Panc1 (cell line): ENCODE measurements at regions not wholly inside any gene's neighbourhood (a gene's known extent, or its start where the extent isn't known, plus 50 kb on each side); places are given as distances from the start of the nearest gene placed in this dataset.

Source experiments
- ATAC-seq: fragments of 200-7000 bp; cut with Tn5 transposase; 2 replicates; pipeline ENCODE4 v1.9.1; 2020; ENCODE audit warnings: mild to moderate bottlenecking, moderate library complexity
- BruUV-seq: library from RNA; stranded (reverse); fragments of 400-500 nt; replicated peaks from 2 replicates; lab custom pipeline; 2021; lab: Mats Ljungman, UMichigan
- CTCF ChIA-PET: fragments of 300-600 bp; sonication (Branson Sonifier 250); formaldehyde crosslinking; loops from one replicate; lab custom pipeline; 2022; ENCODE audit warnings: antibody characterized with exemption; lab: Charles Lee
- POLR2A ChIA-PET: fragments of 300-600 bp; sonication (Branson Sonifier 250); formaldehyde crosslinking; loops from one replicate; lab custom pipeline; 2022; ENCODE audit warnings: antibody characterized with exemption; lab: Charles Lee
- DNase-seq: peaks from one replicate; pipeline ENCODE4 v3.0.0-alpha.2; 2010; ENCODE audit warnings: low read depth, low spot score
- H3K27ac ChIP-seq: 2 replicates; pipeline ENCODE4 v1.5.1; 2011; ENCODE audit warnings: mild to moderate bottlenecking, low read length, inconsistent platforms
- H3K27me3 ChIP-seq: fragments of 200-500 bp; sonication (Bioruptor generic); 2 replicates; pipeline ENCODE4 v1.6.0; 2014; ENCODE audit warnings: low read length, inconsistent platforms; ENCODE audit not compliant: control insufficient read depth, insufficient read depth
- H3K36me3 ChIP-seq: fragments of 200-500 bp; sonication (Bioruptor generic); 2 replicates; pipeline ENCODE4 v1.5.1; 2014; ENCODE audit warnings: inconsistent platforms, mild to moderate bottlenecking, low read length, moderate library complexity; ENCODE audit not compliant: control insufficient read depth, insufficient read depth
- H3K4me1 ChIP-seq: 2 replicates; pipeline ENCODE4 v1.5.1; 2011; ENCODE audit warnings: inconsistent platforms, mild to moderate bottlenecking, low read length, moderate library complexity; ENCODE audit not compliant: control insufficient read depth, insufficient read depth
- H3K4me3 ChIP-seq, 2 experiments: 2 replicates each; pipeline ENCODE4 v1.5.1; 2011 to 2012; ENCODE audit warnings: low read depth in 2 of 2, low read length in 2 of 2, mild to moderate bottlenecking in 2 of 2, inconsistent platforms in 1 of 2, moderate library complexity in 1 of 2
- H3K9me3 ChIP-seq: fragments of 200-500 bp; sonication (Bioruptor generic); 2 replicates; pipeline ENCODE4 v1.5.1; 2014; ENCODE audit warnings: low read depth, mild to moderate bottlenecking, inconsistent platforms, low read length, moderate library complexity; ENCODE audit not compliant: control insufficient read depth, insufficient read depth
- CTCF ChIP-seq: fragments of 450-650 bp; IDR thresholded peaks from 2 replicates; pipeline ENCODE4 v1.5.1; 2017; ENCODE audit warnings: mild to moderate bottlenecking
- POLR2AphosphoS5 ChIP-seq: IDR thresholded peaks from 2 replicates; pipeline ENCODE4 v1.6.1; 2012; ENCODE audit warnings: mild to moderate bottlenecking, low read depth, low read length, moderate library complexity
- REST ChIP-seq, 2 experiments: IDR thresholded peaks; 2 replicates each; pipeline ENCODE4 v1.6.1; 2011 to 2012; ENCODE audit warnings: low read depth in 2 of 2, control low read depth in 1 of 2, low read length in 1 of 2, mild to moderate bottlenecking in 1 of 2, moderate library complexity in 1 of 2; ENCODE audit not compliant: insufficient read depth in 1 of 2
- SIN3A ChIP-seq: IDR thresholded peaks from 2 replicates; pipeline ENCODE4 v1.6.1; 2012; ENCODE audit warnings: low read depth, mild to moderate bottlenecking, low read length, moderate library complexity, borderline replicate concordance; ENCODE audit not compliant: insufficient read depth
- TCF7L2 ChIP-seq: IDR thresholded peaks from 2 replicates; pipeline ENCODE4 v1.6.1; 2011; ENCODE audit warnings: mild to moderate bottlenecking, low read depth, low read length, inconsistent platforms
- in situ Hi-C: cut with HindIII; loops from 2 replicates; pipeline ENCODE4 v1.10.0; 2016; ENCODE audit warnings: low sequenced_read_pairs, low pct_unique_long_range_greater_than_20kb
- intact Hi-C: fragments of 100-400 bp; cut with micrococcal nuclease; formaldehyde crosslinking; loops from one replicate; pipeline ENCODE4 v1.10.0; 2022; ENCODE audit not compliant: unreplicated experiment

DNA sequence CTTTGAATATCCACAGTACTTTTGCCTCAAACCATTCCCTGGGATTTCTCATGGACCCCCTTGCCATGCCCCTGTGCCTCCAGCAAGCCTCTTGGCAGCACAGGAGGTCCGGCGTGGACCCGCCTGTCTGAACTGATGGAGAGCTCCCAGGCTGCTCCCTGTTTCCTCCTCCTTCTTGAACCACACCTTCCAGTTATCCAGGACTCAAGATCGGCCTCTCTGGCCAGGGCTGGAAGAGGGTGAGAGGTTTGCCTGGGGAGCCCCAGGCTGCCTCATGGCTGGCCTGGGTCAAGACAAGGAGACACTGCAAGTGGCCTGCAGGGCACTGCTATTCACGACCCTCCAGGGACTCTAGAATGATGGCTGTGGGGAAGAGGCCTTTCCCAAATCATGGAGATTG is 93.6 kb upstream of the WASF3 start:
- Histone ChIP-seq H3K27ac (no peak overlapping the region), H3K9me3 (no peaks in the 10 kb centered on the region), H3K4me1 (no peaks in the 10 kb centered on the region), H3K4me3 (no peak overlapping the region), H3K27me3 (no peaks in the 10 kb centered on the region), H3K36me3 (no peaks in the 10 kb centered on the region)
- intact Hi-C loops = no loop called here
- POLR2A ChIA-PET = no interaction called here
- no TSS peak for BruUV-seq
- ATAC-seq (no peak), DNase-seq (no peak)
- CTCF ChIA-PET = no interaction called here
- in situ Hi-C loops = no loop called here
- TF ChIP-seq POLR2AphosphoS5 = no peak
- TF ChIP-seq SIN3A = no peak
- no peak for TF ChIP-seq REST (IDR thresholded peaks at IDR 0.05; ENCODE audit: insufficient read depth in 1 of 2, low read depth in 2 of 2, low read length in 1 of 2)
- no peak for TF ChIP-seq TCF7L2

- TF ChIP-seq POLR2AphosphoS5 (no peak), CTCF (no peak), SIN3A (no peak), REST (IDR thresholded peaks at IDR 0.05; ENCODE audit: insufficient read depth in 1 of 2, low read depth in 2 of 2, low read length in 1 of 2) (no peak), TCF7L2 (no peak)
- H3K27me3 ChIP-seq = no peaks in the 10 kb centered on the region
- CTCF ChIA-PET = no interaction called here
- H3K4me1 ChIP-seq = no peaks in the 10 kb centered on the region
- no peaks in the 10 kb centered on the region for H3K9me3 ChIP-seq
- H3K36me3 ChIP-seq = no peaks in the 10 kb centered on the region
- no peak overlapping the region for H3K27ac ChIP-seq
- intact Hi-C loops = no loop called here
- ATAC-seq (no peak), DNase-seq (no peak)
- H3K4me3 ChIP-seq = no peak overlapping the region
- in situ Hi-C loops = no loop called here
- no TSS peak for BruUV-seq
- POLR2A ChIA-PET = no interaction called here
These were observed 92.0 kb upstream of the WASF3 start for GRCh38 chr13:26465514-26465913.
